WTC11 (cell line): ENCODE measurements at regions not wholly inside any gene's neighbourhood (a gene's known extent, or its start where the extent isn't known, plus 50 kb on each side); places are given as distances from the start of the nearest gene placed in this dataset.

Source experiments
- ATAC-seq: fragments of 200-7000 bp; cut with Tn5 transposase; 2 replicates; pipeline ENCODE4 v1.10.0; 2021; ENCODE audit warnings: mild to moderate bottlenecking, moderate library complexity
- CTCF ChIA-PET: fragments of 300-600 bp; sonication (Branson Sonifier 250); formaldehyde crosslinking; loops from one replicate; lab custom pipeline; 2021; ENCODE audit warnings: antibody characterized with exemption; lab: Charles Lee
- POLR2A ChIA-PET: fragments of 350-600 bp; sonication (Branson Sonifier 250); formaldehyde crosslinking; loops from one replicate; lab custom pipeline; 2021; ENCODE audit warnings: antibody characterized with exemption; lab: Charles Lee
- DNase-seq: peaks from one replicate; pipeline ENCODE4 v3.0.0; 2021; ENCODE audit warnings: low spot score
- H3K27ac Mint-ChIP-seq: 2 replicates; pipeline ENCODE4 v1.8.0; 2021; ENCODE audit warnings: mixed read lengths
- H3K27me3 Mint-ChIP-seq: 2 replicates; pipeline ENCODE4 v1.8.0; 2021; ENCODE audit warnings: low read depth, mild to moderate bottlenecking, moderate library complexity, mixed read lengths
- H3K36me3 Mint-ChIP-seq: 2 replicates; pipeline ENCODE4 v1.8.0; 2021; ENCODE audit warnings: mixed read lengths
- H3K4me1 Mint-ChIP-seq: 2 replicates; pipeline ENCODE4 v1.8.0; 2022; ENCODE audit warnings: mixed read lengths
- H3K4me3 Mint-ChIP-seq: 2 replicates; pipeline ENCODE4 v1.8.0; 2021; ENCODE audit warnings: mild to moderate bottlenecking, moderate library complexity, mixed read lengths
- H3K9me3 Mint-ChIP-seq: 2 replicates; pipeline ENCODE4 v1.8.0; 2021; ENCODE audit warnings: mixed read lengths
- AR ChIP-seq: fragments of 250-450 bp; sonication (Bioruptor Pico); IDR thresholded peaks from 2 replicates; pipeline ENCODE4 v1.9.0; 2021; ENCODE audit warnings: mild to moderate bottlenecking
- ATF2 ChIP-seq: sonication (generic); formaldehyde crosslinking; IDR thresholded peaks from 2 replicates; pipeline ENCODE4 v1.8.1; 2022; ENCODE audit warnings: low read depth, missing genetic modification reagents, borderline replicate concordance
- CDX4 ChIP-seq: fragments of 250-450 bp; sonication (Bioruptor Pico); IDR thresholded peaks from 2 replicates; pipeline ENCODE4 v1.9.0; 2021; ENCODE audit warnings: moderate library complexity, mild to moderate bottlenecking, inconsistent platforms, borderline replicate concordance
- ETV6 ChIP-seq: sonication (generic); formaldehyde crosslinking; IDR thresholded peaks from 2 replicates; pipeline ENCODE4 v1.8.1; 2022; ENCODE audit warnings: mild to moderate bottlenecking, missing genetic modification reagents
- FOXK1 ChIP-seq: sonication (generic); formaldehyde crosslinking; IDR thresholded peaks from 2 replicates; pipeline ENCODE4 v1.8.0; 2022; ENCODE audit warnings: mild to moderate bottlenecking, moderate library complexity, missing genetic modification reagents
- GABPB1 ChIP-seq: sonication (generic); formaldehyde crosslinking; IDR thresholded peaks from 2 replicates; pipeline ENCODE4 v1.8.1; 2023; ENCODE audit warnings: mild to moderate bottlenecking, missing genetic modification reagents
- IRF2 ChIP-seq: sonication (generic); formaldehyde crosslinking; IDR thresholded peaks from 2 replicates; pipeline ENCODE4 v1.8.0; 2022; ENCODE audit warnings: low read depth, missing genetic modification reagents, borderline replicate concordance
- MAX ChIP-seq: sonication (generic); formaldehyde crosslinking; IDR thresholded peaks from 2 replicates; pipeline ENCODE4 v1.8.0; 2022; ENCODE audit warnings: mild to moderate bottlenecking, missing genetic modification reagents
- MLX ChIP-seq: sonication (generic); formaldehyde crosslinking; IDR thresholded peaks from 2 replicates; pipeline ENCODE4 v1.8.1; 2023; ENCODE audit warnings: mild to moderate bottlenecking, missing genetic modification reagents, moderate library complexity
- NFATC4 ChIP-seq: fragments of 250-450 bp; sonication (Bioruptor Pico); IDR thresholded peaks from 2 replicates; pipeline ENCODE4 v1.9.0; 2021; ENCODE audit warnings: mild to moderate bottlenecking
- NFYB ChIP-seq: sonication (generic); formaldehyde crosslinking; conservative IDR thresholded peaks from 2 replicates; pipeline ENCODE4 v1.8.0; 2022; ENCODE audit warnings: low read depth, missing genetic modification reagents
- PREB ChIP-seq: sonication (generic); formaldehyde crosslinking; IDR thresholded peaks from 2 replicates; pipeline ENCODE4 v1.8.1; 2022; ENCODE audit warnings: mild to moderate bottlenecking, missing genetic modification reagents, moderate library complexity, borderline replicate concordance
- SP1 ChIP-seq: sonication (generic); formaldehyde crosslinking; conservative IDR thresholded peaks from 2 replicates; pipeline ENCODE4 v1.8.1; 2022; ENCODE audit warnings: missing genetic modification reagents
- TEAD4 ChIP-seq: sonication (generic); formaldehyde crosslinking; IDR thresholded peaks from 2 replicates; pipeline ENCODE4 v1.8.0; 2022; ENCODE audit warnings: mild to moderate bottlenecking, missing genetic modification reagents
- ZBTB21 ChIP-seq: sonication (generic); formaldehyde crosslinking; IDR thresholded peaks from 2 replicates; pipeline ENCODE4 v1.8.1; 2023; ENCODE audit warnings: mild to moderate bottlenecking, missing genetic modification reagents, borderline replicate concordance
- ZNF138 ChIP-seq: sonication (generic); formaldehyde crosslinking; conservative IDR thresholded peaks from 2 replicates; pipeline ENCODE4 v1.8.1; 2022; ENCODE audit warnings: mild to moderate bottlenecking, moderate library complexity, missing genetic modification reagents
- ZNF219 ChIP-seq: sonication (generic); formaldehyde crosslinking; IDR thresholded peaks from 2 replicates; pipeline ENCODE4 v1.8.0; 2023; ENCODE audit warnings: missing genetic modification reagents, mild to moderate bottlenecking, borderline replicate concordance
- ZSCAN18 ChIP-seq: fragments of 250-450 bp; sonication (Bioruptor Pico); IDR thresholded peaks from 2 replicates; pipeline ENCODE4 v2.1.2; 2022; ENCODE audit warnings: mild to moderate bottlenecking, moderate library complexity
- TF ChIP-seq, protein P1 (sequence below): sonication (generic); formaldehyde crosslinking; IDR thresholded peaks from 2 replicates; pipeline ENCODE4 v1.8.1; 2023; ENCODE audit warnings: mild to moderate bottlenecking, missing genetic modification reagents
- TF ChIP-seq, protein P2 (sequence below): sonication (generic); formaldehyde crosslinking; IDR thresholded peaks from 2 replicates; pipeline ENCODE4 v1.8.1; 2023; ENCODE audit warnings: mild to moderate bottlenecking, missing genetic modification reagents

- peaks cover 8% of the 10 kb centered on the region for H3K9me3 Mint-ChIP-seq
- peaks cover 9% of the 10 kb centered on the region for H3K4me1 Mint-ChIP-seq
- DNase-seq (no peak), ATAC-seq (no peak)
- no peaks in the 10 kb centered on the region for H3K27me3 Mint-ChIP-seq
- no peak overlapping the region for H3K27ac Mint-ChIP-seq
- no peaks in the 10 kb centered on the region for H3K36me3 Mint-ChIP-seq
- H3K4me3 Mint-ChIP-seq: no peak overlapping the region
- POLR2A ChIA-PET: no interaction called here
- TF ChIP-seq SP1 (CRISPR knock-in tag): no peak
- TF ChIP-seq, protein P1, sequence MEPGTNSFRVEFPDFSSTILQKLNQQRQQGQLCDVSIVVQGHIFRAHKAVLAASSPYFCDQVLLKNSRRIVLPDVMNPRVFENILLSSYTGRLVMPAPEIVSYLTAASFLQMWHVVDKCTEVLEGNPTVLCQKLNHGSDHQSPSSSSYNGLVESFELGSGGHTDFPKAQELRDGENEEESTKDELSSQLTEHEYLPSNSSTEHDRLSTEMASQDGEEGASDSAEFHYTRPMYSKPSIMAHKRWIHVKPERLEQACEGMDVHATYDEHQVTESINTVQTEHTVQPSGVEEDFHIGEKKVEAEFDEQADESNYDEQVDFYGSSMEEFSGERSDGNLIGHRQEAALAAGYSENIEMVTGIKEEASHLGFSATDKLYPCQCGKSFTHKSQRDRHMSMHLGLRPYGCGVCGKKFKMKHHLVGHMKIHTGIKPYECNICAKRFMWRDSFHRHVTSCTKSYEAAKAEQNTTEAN (CRISPR knock-in tag): no peak
- TF ChIP-seq, protein P2, sequence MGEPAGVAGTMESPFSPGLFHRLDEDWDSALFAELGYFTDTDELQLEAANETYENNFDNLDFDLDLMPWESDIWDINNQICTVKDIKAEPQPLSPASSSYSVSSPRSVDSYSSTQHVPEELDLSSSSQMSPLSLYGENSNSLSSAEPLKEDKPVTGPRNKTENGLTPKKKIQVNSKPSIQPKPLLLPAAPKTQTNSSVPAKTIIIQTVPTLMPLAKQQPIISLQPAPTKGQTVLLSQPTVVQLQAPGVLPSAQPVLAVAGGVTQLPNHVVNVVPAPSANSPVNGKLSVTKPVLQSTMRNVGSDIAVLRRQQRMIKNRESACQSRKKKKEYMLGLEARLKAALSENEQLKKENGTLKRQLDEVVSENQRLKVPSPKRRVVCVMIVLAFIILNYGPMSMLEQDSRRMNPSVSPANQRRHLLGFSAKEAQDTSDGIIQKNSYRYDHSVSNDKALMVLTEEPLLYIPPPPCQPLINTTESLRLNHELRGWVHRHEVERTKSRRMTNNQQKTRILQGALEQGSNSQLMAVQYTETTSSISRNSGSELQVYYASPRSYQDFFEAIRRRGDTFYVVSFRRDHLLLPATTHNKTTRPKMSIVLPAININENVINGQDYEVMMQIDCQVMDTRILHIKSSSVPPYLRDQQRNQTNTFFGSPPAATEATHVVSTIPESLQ (CRISPR knock-in tag): no peak
- no peak for TF ChIP-seq ZNF138 (CRISPR knock-in tag)
- no peak for TF ChIP-seq ZBTB21 (CRISPR knock-in tag)
- no peak for TF ChIP-seq GABPB1 (CRISPR knock-in tag)
- no peak for TF ChIP-seq IRF2 (CRISPR knock-in tag)
- TF ChIP-seq ZNF219 (CRISPR knock-in tag): no peak
- TF ChIP-seq MLX (CRISPR knock-in tag): no peak
- TF ChIP-seq AR: no peak
- TF ChIP-seq ETV6 (CRISPR knock-in tag): no peak
- TF ChIP-seq CDX4: no peak
- TF ChIP-seq NFYB: no peak
- no peak for TF ChIP-seq MAX (CRISPR knock-in tag)
- TF ChIP-seq ATF2: no peak
- no peak for TF ChIP-seq NFATC4 (CRISPR knock-in tag)
- TF ChIP-seq ZSCAN18 (CRISPR knock-in tag): no peak
- TF ChIP-seq FOXK1: no peak
- no peak for TF ChIP-seq PREB
- no peak for TF ChIP-seq TEAD4
- TF ChIP-seq, all 79 proteins: peak for 0
- CTCF ChIA-PET: no interaction called here
Measured at GRCh38 chr9:82081496-82081895, 92.9 kb downstream of the SPATA31D1 start.
